ENCODE measurements at regions not wholly inside any gene's neighbourhood (a gene's known extent, or its start where the extent isn't known, plus 50 kb on each side); places are given as distances from the start of the nearest gene placed in this dataset.

- Histone ChIP-seq H3K4me1 (ENCODE audit: control insufficient read depth in 2 of 2, insufficient read depth in 2 of 2, low read length in 2 of 2) (no peaks in the 10 kb centered on the region), H3K36me3 (ENCODE audit: control insufficient read depth in 2 of 2, insufficient read depth in 2 of 2, low read length in 2 of 2) (no peaks in the 10 kb centered on the region), H3K9me3 (ENCODE audit: control insufficient read depth in 2 of 2, low read length in 2 of 2) (no peaks in the 10 kb centered on the region), H3K27me3 (ENCODE audit: control insufficient read depth in 2 of 2, insufficient read depth in 2 of 2, low read length in 2 of 2) (no peaks in the 10 kb centered on the region), H3K9ac (ENCODE audit: low read depth in 1 of 2, low read length in 2 of 2) (no peak overlapping the region), H3K27ac (ENCODE audit: low read depth in 2 of 2, low read length in 2 of 2) (no peak overlapping the region), H3K4me3 (ENCODE audit: low read length in 2 of 2) (no peak overlapping the region)
These were observed 1394.7 kb downstream of the BRD1 start for GRCh38 chr22:48432781-48433518.

GRCh38 chr22:48431536-48432315 is 1395.9 kb downstream of the BRD1 start:
- Histone ChIP-seq H3K27me3 (ENCODE audit: control insufficient read depth in 2 of 2, insufficient read depth in 2 of 2, low read length in 2 of 2) (no peaks in the 10 kb centered on the region), H3K9ac (ENCODE audit: low read depth in 1 of 2, low read length in 2 of 2) (no peak overlapping the region), H3K4me1 (ENCODE audit: control insufficient read depth in 2 of 2, insufficient read depth in 2 of 2, low read length in 2 of 2) (no peaks in the 10 kb centered on the region), H3K9me3 (ENCODE audit: control insufficient read depth in 2 of 2, low read length in 2 of 2) (no peaks in the 10 kb centered on the region), H3K27ac (ENCODE audit: low read depth in 2 of 2, low read length in 2 of 2) (no peak overlapping the region), H3K4me3 (ENCODE audit: low read length in 2 of 2) (no peak overlapping the region), H3K36me3 (ENCODE audit: control insufficient read depth in 2 of 2, insufficient read depth in 2 of 2, low read length in 2 of 2) (no peaks in the 10 kb centered on the region)

- H3K36me3 ChIP-seq (ENCODE audit: control insufficient read depth in 2 of 2, insufficient read depth in 2 of 2, low read length in 2 of 2): no peaks in the 10 kb centered on the region
- no peak overlapping the region for H3K4me3 ChIP-seq (ENCODE audit: low read length in 2 of 2)
- H3K9ac ChIP-seq (ENCODE audit: low read depth in 1 of 2, low read length in 2 of 2): no peak overlapping the region
- H3K4me1 ChIP-seq (ENCODE audit: control insufficient read depth in 2 of 2, insufficient read depth in 2 of 2, low read length in 2 of 2): no peaks in the 10 kb centered on the region
- H3K27me3 ChIP-seq (ENCODE audit: control insufficient read depth in 2 of 2, insufficient read depth in 2 of 2, low read length in 2 of 2): no peaks in the 10 kb centered on the region
- H3K27ac ChIP-seq (ENCODE audit: low read depth in 2 of 2, low read length in 2 of 2): no peak overlapping the region
- H3K9me3 ChIP-seq (ENCODE audit: control insufficient read depth in 2 of 2, low read length in 2 of 2): no peaks in the 10 kb centered on the region
These were observed 1396.7 kb downstream of the BRD1 start for GRCh38 chr22:48431014-48431413.

- Histone ChIP-seq H3K27me3 (ENCODE audit: control insufficient read depth in 2 of 2, insufficient read depth in 2 of 2, low read length in 2 of 2) (no peaks in the 10 kb centered on the region), H3K27ac (ENCODE audit: low read depth in 2 of 2, low read length in 2 of 2) (no peak overlapping the region), H3K36me3 (ENCODE audit: control insufficient read depth in 2 of 2, insufficient read depth in 2 of 2, low read length in 2 of 2) (no peaks in the 10 kb centered on the region), H3K4me3 (ENCODE audit: low read length in 2 of 2) (no peak overlapping the region), H3K9ac (ENCODE audit: low read depth in 1 of 2, low read length in 2 of 2) (no peak overlapping the region), H3K4me1 (ENCODE audit: control insufficient read depth in 2 of 2, insufficient read depth in 2 of 2, low read length in 2 of 2) (no peaks in the 10 kb centered on the region), H3K9me3 (ENCODE audit: control insufficient read depth in 2 of 2, low read length in 2 of 2) (no peaks in the 10 kb centered on the region)
These were observed 1398.1 kb downstream of the BRD1 start for GRCh38 chr22:48429446-48430020.

GRCh38 chr22:48428631-48429371 is 1398.9 kb downstream of the BRD1 start:
- Histone ChIP-seq H3K36me3 (ENCODE audit: control insufficient read depth in 2 of 2, insufficient read depth in 2 of 2, low read length in 2 of 2) (no peaks in the 10 kb centered on the region), H3K27me3 (ENCODE audit: control insufficient read depth in 2 of 2, insufficient read depth in 2 of 2, low read length in 2 of 2) (no peaks in the 10 kb centered on the region), H3K27ac (ENCODE audit: low read depth in 2 of 2, low read length in 2 of 2) (no peak overlapping the region), H3K9me3 (ENCODE audit: control insufficient read depth in 2 of 2, low read length in 2 of 2) (no peaks in the 10 kb centered on the region), H3K4me1 (ENCODE audit: control insufficient read depth in 2 of 2, insufficient read depth in 2 of 2, low read length in 2 of 2) (no peaks in the 10 kb centered on the region), H3K4me3 (ENCODE audit: low read length in 2 of 2) (no peak overlapping the region), H3K9ac (ENCODE audit: low read depth in 1 of 2, low read length in 2 of 2) (no peak overlapping the region)

- Histone ChIP-seq H3K4me1 (ENCODE audit: control insufficient read depth in 2 of 2, insufficient read depth in 2 of 2, low read length in 2 of 2) (no peaks in the 10 kb centered on the region), H3K27me3 (ENCODE audit: control insufficient read depth in 2 of 2, insufficient read depth in 2 of 2, low read length in 2 of 2) (no peaks in the 10 kb centered on the region), H3K9me3 (ENCODE audit: control insufficient read depth in 2 of 2, low read length in 2 of 2) (no peaks in the 10 kb centered on the region), H3K9ac (ENCODE audit: low read depth in 1 of 2, low read length in 2 of 2) (no peak overlapping the region), H3K27ac (ENCODE audit: low read depth in 2 of 2, low read length in 2 of 2) (no peak overlapping the region), H3K4me3 (ENCODE audit: low read length in 2 of 2) (no peak overlapping the region), H3K36me3 (ENCODE audit: control insufficient read depth in 2 of 2, insufficient read depth in 2 of 2, low read length in 2 of 2) (no peaks in the 10 kb centered on the region)
These were observed 1399.9 kb downstream of the BRD1 start for GRCh38 chr22:48427731-48428211.

- Histone ChIP-seq H3K9ac (ENCODE audit: low read depth in 1 of 2, low read length in 2 of 2) (no peak overlapping the region), H3K4me3 (ENCODE audit: low read length in 2 of 2) (no peak overlapping the region), H3K27me3 (ENCODE audit: control insufficient read depth in 2 of 2, insufficient read depth in 2 of 2, low read length in 2 of 2) (no peaks in the 10 kb centered on the region), H3K4me1 (ENCODE audit: control insufficient read depth in 2 of 2, insufficient read depth in 2 of 2, low read length in 2 of 2) (no peaks in the 10 kb centered on the region), H3K27ac (ENCODE audit: low read depth in 2 of 2, low read length in 2 of 2) (no peak overlapping the region), H3K36me3 (ENCODE audit: control insufficient read depth in 2 of 2, insufficient read depth in 2 of 2, low read length in 2 of 2) (no peaks in the 10 kb centered on the region), H3K9me3 (ENCODE audit: control insufficient read depth in 2 of 2, low read length in 2 of 2) (no peaks in the 10 kb centered on the region)
These were observed 1401.0 kb downstream of the BRD1 start for GRCh38 chr22:48426466-48427380.

GRCh38 chr22:48425641-48426040 is 1402.0 kb downstream of the BRD1 start:
- no peaks in the 10 kb centered on the region for H3K4me1 ChIP-seq (ENCODE audit: control insufficient read depth in 2 of 2, insufficient read depth in 2 of 2, low read length in 2 of 2)
- no peak overlapping the region for H3K9ac ChIP-seq (ENCODE audit: low read depth in 1 of 2, low read length in 2 of 2)
- no peak overlapping the region for H3K27ac ChIP-seq (ENCODE audit: low read depth in 2 of 2, low read length in 2 of 2)
- H3K36me3 ChIP-seq (ENCODE audit: control insufficient read depth in 2 of 2, insufficient read depth in 2 of 2, low read length in 2 of 2): no peaks in the 10 kb centered on the region
- no peaks in the 10 kb centered on the region for H3K27me3 ChIP-seq (ENCODE audit: control insufficient read depth in 2 of 2, insufficient read depth in 2 of 2, low read length in 2 of 2)
- H3K9me3 ChIP-seq (ENCODE audit: control insufficient read depth in 2 of 2, low read length in 2 of 2): no peaks in the 10 kb centered on the region
- no peak overlapping the region for H3K4me3 ChIP-seq (ENCODE audit: low read length in 2 of 2)

- no peaks in the 10 kb centered on the region for H3K4me1 ChIP-seq (ENCODE audit: control insufficient read depth in 2 of 2, insufficient read depth in 2 of 2, low read length in 2 of 2)
- no peaks in the 10 kb centered on the region for H3K27me3 ChIP-seq (ENCODE audit: control insufficient read depth in 2 of 2, insufficient read depth in 2 of 2, low read length in 2 of 2)
- H3K36me3 ChIP-seq (ENCODE audit: control insufficient read depth in 2 of 2, insufficient read depth in 2 of 2, low read length in 2 of 2): no peaks in the 10 kb centered on the region
- no peaks in the 10 kb centered on the region for H3K9me3 ChIP-seq (ENCODE audit: control insufficient read depth in 2 of 2, low read length in 2 of 2)
- no peak overlapping the region for H3K27ac ChIP-seq (ENCODE audit: low read depth in 2 of 2, low read length in 2 of 2)
- H3K9ac ChIP-seq (ENCODE audit: low read depth in 1 of 2, low read length in 2 of 2): no peak overlapping the region
- H3K4me3 ChIP-seq (ENCODE audit: low read length in 2 of 2): no peak overlapping the region
These were observed 1402.6 kb downstream of the BRD1 start for GRCh38 chr22:48425091-48425506.
